IPS-18c (cell line): ENCODE measurements at regions not wholly inside any gene's neighbourhood (a gene's known extent, or its start where the extent isn't known, plus 50 kb on each side); places are given as distances from the start of the nearest gene placed in this dataset.

ENCODE experiments used
- H3K4me3 ChIP-seq: 2 replicates; pipeline ENCODE4 v1.7.0; 2013; ENCODE audit warnings: low read depth, mild to moderate bottlenecking, low read length, moderate library complexity; ENCODE audit not compliant: insufficient read depth
- H3K9me3 ChIP-seq: one replicate; pipeline ENCODE4 v1.6.1; 2013; ENCODE audit warnings: mild to moderate bottlenecking, low read length, moderate library complexity; ENCODE audit not compliant: control insufficient read depth, insufficient read depth

DNA sequence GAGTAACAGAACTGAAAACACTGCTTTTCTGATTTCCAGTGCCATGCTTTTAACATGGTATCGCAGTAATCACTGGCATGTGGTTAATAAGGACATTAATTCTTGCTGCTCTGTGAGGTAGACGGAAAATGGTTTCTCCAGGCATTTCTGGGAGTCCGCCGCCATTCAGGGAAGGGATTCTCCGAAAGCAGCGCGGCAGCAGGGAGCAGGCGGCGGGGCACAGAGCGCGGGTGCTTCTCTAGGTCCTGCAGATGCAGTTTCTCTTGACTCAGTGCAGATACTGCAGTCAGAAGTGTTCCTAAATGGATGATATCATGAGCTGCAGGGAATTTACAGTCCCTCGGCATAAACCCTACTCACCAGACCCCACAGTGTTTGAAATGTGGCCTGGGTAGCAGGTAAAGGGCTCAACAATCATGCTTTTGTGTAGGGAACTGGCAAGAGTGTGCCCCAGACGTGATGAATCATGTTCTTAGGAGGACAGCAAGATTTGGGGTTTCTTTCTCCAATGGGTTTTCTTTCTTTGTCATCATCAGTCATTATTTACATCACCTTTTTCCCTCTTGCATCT lies 338.6 kb upstream of the ARGLU1 start:
- H3K9me3 ChIP-seq = no peaks in the 10 kb centered on the region

DNA sequence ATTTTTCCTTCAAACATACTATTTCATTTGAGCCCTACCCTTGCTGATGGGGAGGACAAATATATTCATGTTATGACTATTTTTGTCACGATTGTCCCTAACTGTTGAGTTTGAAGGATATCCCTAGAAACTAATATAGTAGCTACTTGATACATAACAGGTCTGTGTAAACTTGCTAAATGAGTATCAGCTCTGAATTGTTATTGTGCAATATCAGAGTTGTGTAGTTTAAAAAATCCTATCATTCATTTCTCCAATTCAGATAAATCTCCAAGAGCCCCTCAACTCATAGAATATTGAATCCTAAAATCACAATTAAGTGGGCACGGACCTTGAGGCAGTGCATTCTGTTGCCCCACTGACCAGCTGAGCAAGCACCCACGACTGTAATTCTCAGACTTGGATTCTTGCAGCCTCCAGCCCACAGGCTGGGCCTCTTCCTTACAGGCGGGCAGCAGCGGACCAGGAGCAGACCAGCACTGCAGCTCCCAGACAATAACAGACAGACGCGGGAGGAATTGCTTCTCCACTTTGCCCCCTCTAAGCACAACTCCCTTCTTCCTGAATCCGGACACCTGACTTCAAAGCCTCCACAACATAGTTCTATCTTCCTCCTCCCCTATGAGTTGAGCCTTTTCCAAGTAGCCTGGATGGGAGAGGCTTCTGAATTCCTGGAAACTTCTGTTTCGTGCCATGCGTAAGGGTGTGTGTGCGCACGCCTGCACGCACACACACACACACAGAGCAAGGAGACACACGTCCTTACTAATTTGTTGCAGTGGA lies 337.6 kb upstream of the ARGLU1 start:
- Histone ChIP-seq H3K4me3 (no peak overlapping the region), H3K9me3 (no peaks in the 10 kb centered on the region)

More for the DNA sequence above, 338.6 kb upstream of the ARGLU1 start:
- H3K4me3 ChIP-seq = no peak overlapping the region

- H3K4me3 ChIP-seq = no peak overlapping the region
- no peaks in the 10 kb centered on the region for H3K9me3 ChIP-seq
Observed at GRCh38 chr13:106899442-106899841, 331.5 kb upstream of the ARGLU1 start.

- H3K4me3 ChIP-seq = no peak overlapping the region
- H3K9me3 ChIP-seq = no peaks in the 10 kb centered on the region
Observed at GRCh38 chr13:106898231-106898630, 330.3 kb upstream of the ARGLU1 start.

GRCh38 chr13:106888148-106888547 lies 320.2 kb upstream of the ARGLU1 start:
- H3K9me3 ChIP-seq = peaks cover 4% of the 10 kb centered on the region
- H3K4me3 ChIP-seq = no peak overlapping the region

DNA sequence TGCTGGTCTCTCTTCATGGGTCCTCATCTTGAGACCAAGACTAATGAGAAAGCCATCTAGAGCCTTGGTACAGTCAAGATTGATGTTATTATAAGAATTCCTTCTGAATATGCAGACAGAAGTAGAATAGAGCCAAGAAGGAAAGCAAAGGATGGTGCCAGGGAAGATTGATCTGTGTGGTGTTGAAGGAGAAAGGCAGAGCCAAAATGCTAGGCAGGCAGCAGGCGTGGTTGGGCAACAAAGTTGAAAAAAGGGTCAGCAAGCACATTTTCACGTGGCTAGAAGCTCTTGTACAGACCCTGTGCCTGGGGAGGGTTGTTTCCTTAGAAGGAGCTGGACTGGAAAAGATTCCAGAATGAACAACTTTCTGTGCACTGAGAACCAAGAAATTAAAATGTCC lies 319.7 kb upstream of the ARGLU1 start:
- H3K4me3 ChIP-seq = no peak overlapping the region
- peaks cover 4% of the 10 kb centered on the region for H3K9me3 ChIP-seq

DNA sequence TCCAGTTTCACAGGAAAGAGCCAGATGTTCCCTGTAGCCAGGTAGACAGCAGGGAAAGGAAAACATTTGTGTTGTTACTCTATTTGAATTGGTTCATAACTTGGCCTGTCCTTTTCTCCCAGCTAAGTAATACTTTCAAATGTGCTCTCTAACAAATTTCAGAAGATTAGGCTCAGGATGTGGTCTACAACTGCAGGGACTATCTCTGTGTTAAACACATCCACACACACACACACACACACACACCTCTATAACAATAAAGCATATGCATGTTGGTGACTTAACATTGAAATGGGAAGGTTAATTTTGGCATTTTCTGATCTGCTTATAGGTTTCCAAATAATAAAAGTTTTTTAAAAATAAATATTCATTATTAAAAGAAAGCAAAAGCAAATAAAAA lies 316.0 kb upstream of the ARGLU1 start:
- H3K4me3 ChIP-seq = no peak overlapping the region
- peaks cover 2% of the 10 kb centered on the region for H3K9me3 ChIP-seq

DNA sequence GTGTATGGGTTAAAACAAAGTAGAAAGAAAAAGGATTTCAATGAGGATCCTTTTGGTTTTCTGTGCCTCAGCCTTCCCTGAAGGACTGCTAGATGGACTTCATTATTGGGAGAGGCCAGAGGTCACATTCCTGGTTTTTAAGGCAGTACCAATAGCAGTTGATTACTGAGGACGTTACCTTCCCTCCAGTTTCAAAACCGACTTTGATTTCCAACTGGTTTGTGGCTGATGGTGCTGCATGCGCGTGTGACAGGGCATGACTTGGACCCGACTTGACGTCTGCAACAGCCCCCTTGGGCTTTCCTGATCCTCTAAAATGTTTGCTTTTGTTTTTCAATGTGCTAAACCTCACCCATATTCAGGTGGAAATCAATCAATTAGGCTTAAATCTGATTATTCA lies 314.3 kb upstream of the ARGLU1 start:
- Histone ChIP-seq H3K4me3 (no peak overlapping the region), H3K9me3 (peaks cover 2% of the 10 kb centered on the region)

DNA sequence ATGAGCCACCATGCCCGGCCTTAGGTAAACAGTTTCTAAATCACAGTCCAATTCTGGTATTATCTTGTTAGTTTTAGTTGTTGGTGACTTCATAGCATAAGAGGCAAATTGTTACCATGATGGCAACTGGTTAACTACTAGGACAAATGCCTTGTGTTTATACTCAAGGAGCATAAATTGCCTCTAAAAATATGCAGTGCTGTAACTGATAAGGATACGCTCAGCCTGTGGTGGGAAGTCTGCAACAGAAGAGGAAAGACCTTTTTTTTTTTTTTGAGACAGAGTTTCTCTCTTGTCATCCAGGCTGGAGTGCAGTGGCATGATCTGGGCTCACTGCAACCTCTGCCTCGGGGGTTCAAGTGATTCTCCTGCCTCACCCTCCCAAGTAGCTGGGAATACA lies 311.9 kb upstream of the ARGLU1 start:
- no peaks in the 10 kb centered on the region for H3K9me3 ChIP-seq

GRCh38 chr13:106874323-106874722 lies 306.4 kb upstream of the ARGLU1 start:
- H3K4me3 ChIP-seq = no peak overlapping the region
- H3K9me3 ChIP-seq = no peaks in the 10 kb centered on the region

More for the DNA sequence above, 311.9 kb upstream of the ARGLU1 start:
- H3K4me3 ChIP-seq = no peak overlapping the region

DNA sequence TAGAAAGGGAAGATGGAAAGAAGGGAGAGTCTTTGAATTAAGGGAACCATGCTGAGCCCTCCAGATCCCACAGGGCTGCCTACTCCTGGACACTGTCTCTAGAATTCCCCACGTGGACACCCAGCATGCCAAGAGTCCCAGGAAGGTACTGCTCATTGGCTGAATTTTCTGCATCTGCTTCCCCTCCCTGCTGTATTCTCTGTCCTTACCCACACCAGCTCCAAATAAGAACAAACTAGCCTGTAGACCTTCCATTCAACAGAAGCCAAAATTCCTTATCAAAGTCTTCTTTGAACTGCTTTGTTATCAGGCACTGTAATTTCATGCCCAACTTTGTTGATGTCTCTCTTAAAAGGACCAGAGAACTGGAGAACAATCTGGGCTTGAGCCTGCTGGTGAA lies 305.9 kb upstream of the ARGLU1 start:
- no peak overlapping the region for H3K4me3 ChIP-seq

GRCh38 chr13:106867249-106867648 lies 299.3 kb upstream of the ARGLU1 start:
- no peaks in the 10 kb centered on the region for H3K9me3 ChIP-seq
- no peak overlapping the region for H3K4me3 ChIP-seq

More for the DNA sequence above, 305.9 kb upstream of the ARGLU1 start:
- H3K9me3 ChIP-seq = no peaks in the 10 kb centered on the region

- Histone ChIP-seq H3K9me3 (no peaks in the 10 kb centered on the region), H3K4me3 (no peak overlapping the region)
Observed at GRCh38 chr13:106865716-106866440, 297.9 kb upstream of the ARGLU1 start.

- Histone ChIP-seq H3K4me3 (no peak overlapping the region), H3K9me3 (no peaks in the 10 kb centered on the region)
Observed at GRCh38 chr13:106859533-106859904, 291.6 kb upstream of the ARGLU1 start.

DNA sequence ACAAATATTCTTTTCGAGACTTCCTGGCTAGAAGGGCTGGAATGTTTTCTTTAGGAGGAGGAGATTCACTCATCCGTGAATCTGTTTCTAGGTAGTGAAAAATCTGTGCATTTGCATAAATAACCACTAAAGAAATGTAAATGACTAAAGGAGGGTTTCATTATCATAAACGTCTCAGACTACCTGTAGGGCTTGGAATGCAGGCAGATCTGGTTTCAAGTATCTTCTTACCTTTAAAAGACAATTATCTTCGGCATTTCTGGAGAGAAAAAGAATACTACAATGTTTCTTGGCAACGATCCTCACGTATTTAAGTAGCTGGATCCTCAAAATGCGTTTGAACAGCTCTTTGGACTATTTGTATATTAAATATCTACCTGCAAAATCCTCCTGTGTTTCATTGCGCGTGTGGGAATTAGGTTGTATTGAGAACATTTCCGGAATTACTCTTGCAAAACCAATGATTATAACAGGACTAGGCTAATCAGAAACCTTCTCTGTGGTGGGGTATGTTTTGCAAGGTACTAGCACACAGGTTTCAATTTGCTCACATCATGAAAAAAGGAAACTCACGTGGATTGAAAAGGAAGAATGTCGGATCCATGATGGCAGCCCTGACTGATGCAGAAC lies 291.1 kb upstream of the ARGLU1 start:
- Histone ChIP-seq H3K4me3 (no peak overlapping the region), H3K9me3 (no peaks in the 10 kb centered on the region)

GRCh38 chr13:106852436-106852835 lies 284.5 kb upstream of the ARGLU1 start:
- no peak overlapping the region for H3K4me3 ChIP-seq
- H3K9me3 ChIP-seq = no peaks in the 10 kb centered on the region

DNA sequence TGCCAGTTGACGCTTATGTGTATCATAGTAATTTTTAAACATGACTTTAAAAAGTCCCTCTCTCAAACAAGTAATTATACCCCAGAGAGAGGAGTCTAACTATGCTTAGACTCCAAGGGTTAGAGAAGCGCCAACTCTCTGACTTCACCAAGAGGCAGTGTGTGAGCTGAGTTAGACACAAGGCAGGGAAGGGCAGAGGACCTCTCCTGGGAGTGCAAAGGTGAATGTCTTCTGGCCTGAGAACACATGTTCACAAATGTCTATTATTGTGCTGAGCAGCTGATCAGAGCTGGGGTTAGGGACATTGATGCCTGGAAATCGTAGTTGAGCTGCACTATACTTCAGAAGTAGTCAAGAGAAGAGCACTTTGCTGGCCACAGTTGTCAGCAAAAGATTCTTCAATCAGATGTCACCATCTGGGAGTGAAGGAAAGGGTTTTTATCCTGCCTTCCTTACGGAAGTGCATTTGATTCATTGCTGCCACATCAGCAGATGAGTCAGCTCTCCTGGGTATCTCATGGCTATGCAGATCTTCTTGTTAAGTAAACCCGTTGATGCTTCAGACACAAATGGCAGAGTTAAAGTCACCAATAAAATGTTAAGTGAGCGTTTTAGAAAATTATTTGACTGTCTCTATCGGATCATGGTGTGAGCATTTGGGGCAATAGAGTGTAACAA lies 283.2 kb upstream of the ARGLU1 start:
- no peaks in the 10 kb centered on the region for H3K9me3 ChIP-seq
- H3K4me3 ChIP-seq = no peak overlapping the region
